HL-60 (cell line): ENCODE measurements at regions not wholly inside any gene's neighbourhood (a gene's known extent, or its start where the extent isn't known, plus 50 kb on each side); places are given as distances from the start of the nearest gene placed in this dataset.

Source experiments
- DNase-seq, 2 experiments: peaks; one replicate each; pipeline ENCODE4 v3.0.0-alpha.2; 2010 to 2020; ENCODE audit warnings: low read depth in 1 of 2, low spot score in 1 of 2
- H3K27ac ChIP-seq: fragments of 250-450 bp; sonication (Bioruptor Pico); replicated peaks from 2 replicates; pipeline ENCODE4 v1.5.1; 2020; ENCODE audit warnings: mild to moderate bottlenecking, moderate library complexity
- H3K27me3 ChIP-seq: fragments of 250-450 bp; sonication (Bioruptor Pico); 2 replicates; pipeline ENCODE4 v1.5.1; 2021; ENCODE audit warnings: mild to moderate bottlenecking, moderate library complexity; ENCODE audit not compliant: insufficient read depth, poor library complexity, severe bottlenecking
- H3K4me3 ChIP-seq: replicated peaks from 2 replicates; pipeline ENCODE4 v1.5.1; 2011; ENCODE audit warnings: mild to moderate bottlenecking, control low read depth, low read length; ENCODE audit not compliant: insufficient read depth
- GABPA ChIP-seq: IDR thresholded peaks from 2 replicates; pipeline ENCODE4 v1.6.1; 2012; ENCODE audit warnings: low read depth
- POLR2AphosphoS5 ChIP-seq: IDR thresholded peaks from 2 replicates; pipeline ENCODE4 v1.6.1; 2012; ENCODE audit warnings: low read depth
- SPI1 ChIP-seq: IDR thresholded peaks from 2 replicates; pipeline ENCODE4 v1.6.1; 2012; ENCODE audit warnings: low read depth, mild to moderate bottlenecking, borderline replicate concordance
- TF ChIP-seq, protein P1 (sequence below): IDR thresholded peaks from one replicate; pipeline ENCODE4 v1.5.1; 2011; ENCODE audit warnings: low read length, control low read depth, inconsistent platforms; ENCODE audit not compliant: insufficient read depth
- TF ChIP-seq, protein P2 (sequence below): IDR thresholded peaks from 2 replicates; pipeline ENCODE4 v1.6.1; 2012; ENCODE audit warnings: low read depth; ENCODE audit not compliant: insufficient replicate concordance

DNA sequence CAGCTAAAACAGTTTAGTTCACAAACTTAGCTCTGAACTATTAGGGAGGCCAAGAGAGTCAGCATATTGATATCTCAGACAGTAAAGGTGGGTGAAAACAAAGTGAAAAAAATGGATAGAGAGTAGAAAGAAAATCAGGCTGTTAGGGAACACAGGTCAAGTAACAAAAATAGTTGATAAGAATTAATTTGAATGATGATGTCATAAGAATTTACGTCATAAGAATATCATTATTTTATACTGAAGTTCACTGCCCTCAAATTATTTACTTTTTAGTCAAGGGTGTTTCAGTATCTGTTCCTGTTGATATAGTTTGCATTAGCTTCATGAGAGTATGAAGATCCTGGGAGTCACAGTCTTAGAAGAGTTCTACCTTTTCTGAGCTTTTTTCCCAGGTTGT, 1134.6 kb downstream of the SI start:
- Histone ChIP-seq H3K4me3 (no peak overlapping the region), H3K27me3 (no peaks in the 10 kb centered on the region), H3K27ac (no peak overlapping the region)
- no peak for DNase-seq
- TF ChIP-seq POLR2AphosphoS5 (no peak), GABPA (no peak), SPI1 (no peak)
- TF ChIP-seq, protein P1, sequence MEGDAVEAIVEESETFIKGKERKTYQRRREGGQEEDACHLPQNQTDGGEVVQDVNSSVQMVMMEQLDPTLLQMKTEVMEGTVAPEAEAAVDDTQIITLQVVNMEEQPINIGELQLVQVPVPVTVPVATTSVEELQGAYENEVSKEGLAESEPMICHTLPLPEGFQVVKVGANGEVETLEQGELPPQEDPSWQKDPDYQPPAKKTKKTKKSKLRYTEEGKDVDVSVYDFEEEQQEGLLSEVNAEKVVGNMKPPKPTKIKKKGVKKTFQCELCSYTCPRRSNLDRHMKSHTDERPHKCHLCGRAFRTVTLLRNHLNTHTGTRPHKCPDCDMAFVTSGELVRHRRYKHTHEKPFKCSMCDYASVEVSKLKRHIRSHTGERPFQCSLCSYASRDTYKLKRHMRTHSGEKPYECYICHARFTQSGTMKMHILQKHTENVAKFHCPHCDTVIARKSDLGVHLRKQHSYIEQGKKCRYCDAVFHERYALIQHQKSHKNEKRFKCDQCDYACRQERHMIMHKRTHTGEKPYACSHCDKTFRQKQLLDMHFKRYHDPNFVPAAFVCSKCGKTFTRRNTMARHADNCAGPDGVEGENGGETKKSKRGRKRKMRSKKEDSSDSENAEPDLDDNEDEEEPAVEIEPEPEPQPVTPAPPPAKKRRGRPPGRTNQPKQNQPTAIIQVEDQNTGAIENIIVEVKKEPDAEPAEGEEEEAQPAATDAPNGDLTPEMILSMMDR: no peak
- TF ChIP-seq, protein P2, sequence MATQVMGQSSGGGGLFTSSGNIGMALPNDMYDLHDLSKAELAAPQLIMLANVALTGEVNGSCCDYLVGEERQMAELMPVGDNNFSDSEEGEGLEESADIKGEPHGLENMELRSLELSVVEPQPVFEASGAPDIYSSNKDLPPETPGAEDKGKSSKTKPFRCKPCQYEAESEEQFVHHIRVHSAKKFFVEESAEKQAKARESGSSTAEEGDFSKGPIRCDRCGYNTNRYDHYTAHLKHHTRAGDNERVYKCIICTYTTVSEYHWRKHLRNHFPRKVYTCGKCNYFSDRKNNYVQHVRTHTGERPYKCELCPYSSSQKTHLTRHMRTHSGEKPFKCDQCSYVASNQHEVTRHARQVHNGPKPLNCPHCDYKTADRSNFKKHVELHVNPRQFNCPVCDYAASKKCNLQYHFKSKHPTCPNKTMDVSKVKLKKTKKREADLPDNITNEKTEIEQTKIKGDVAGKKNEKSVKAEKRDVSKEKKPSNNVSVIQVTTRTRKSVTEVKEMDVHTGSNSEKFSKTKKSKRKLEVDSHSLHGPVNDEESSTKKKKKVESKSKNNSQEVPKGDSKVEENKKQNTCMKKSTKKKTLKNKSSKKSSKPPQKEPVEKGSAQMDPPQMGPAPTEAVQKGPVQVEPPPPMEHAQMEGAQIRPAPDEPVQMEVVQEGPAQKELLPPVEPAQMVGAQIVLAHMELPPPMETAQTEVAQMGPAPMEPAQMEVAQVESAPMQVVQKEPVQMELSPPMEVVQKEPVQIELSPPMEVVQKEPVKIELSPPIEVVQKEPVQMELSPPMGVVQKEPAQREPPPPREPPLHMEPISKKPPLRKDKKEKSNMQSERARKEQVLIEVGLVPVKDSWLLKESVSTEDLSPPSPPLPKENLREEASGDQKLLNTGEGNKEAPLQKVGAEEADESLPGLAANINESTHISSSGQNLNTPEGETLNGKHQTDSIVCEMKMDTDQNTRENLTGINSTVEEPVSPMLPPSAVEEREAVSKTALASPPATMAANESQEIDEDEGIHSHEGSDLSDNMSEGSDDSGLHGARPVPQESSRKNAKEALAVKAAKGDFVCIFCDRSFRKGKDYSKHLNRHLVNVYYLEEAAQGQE: no peak

DNA sequence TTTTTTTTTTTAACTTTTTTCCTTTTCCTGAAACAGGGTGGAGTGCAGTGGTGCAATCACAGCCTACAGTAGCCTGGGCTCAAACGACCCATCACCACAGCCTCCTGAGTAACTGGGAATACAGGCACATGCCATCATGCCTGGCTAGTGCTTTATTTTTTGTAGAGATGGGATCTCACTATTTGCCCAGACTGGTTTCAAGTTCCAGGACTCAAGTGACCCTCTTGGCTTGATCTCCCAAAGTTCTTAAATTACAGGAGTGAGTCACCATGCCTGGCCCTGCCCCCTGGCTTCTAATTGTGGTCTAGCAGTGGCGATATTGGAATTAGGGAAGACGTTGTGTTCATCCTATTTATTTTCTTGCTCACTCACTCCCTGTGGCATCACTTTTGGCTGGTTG, 1138.4 kb downstream of the SI start:
- Histone ChIP-seq H3K27me3 (no peaks in the 10 kb centered on the region), H3K27ac (no peak overlapping the region), H3K4me3 (no peak overlapping the region)
- no peak for DNase-seq
- TF ChIP-seq, protein P2: no peak
- TF ChIP-seq GABPA: no peak

DNA sequence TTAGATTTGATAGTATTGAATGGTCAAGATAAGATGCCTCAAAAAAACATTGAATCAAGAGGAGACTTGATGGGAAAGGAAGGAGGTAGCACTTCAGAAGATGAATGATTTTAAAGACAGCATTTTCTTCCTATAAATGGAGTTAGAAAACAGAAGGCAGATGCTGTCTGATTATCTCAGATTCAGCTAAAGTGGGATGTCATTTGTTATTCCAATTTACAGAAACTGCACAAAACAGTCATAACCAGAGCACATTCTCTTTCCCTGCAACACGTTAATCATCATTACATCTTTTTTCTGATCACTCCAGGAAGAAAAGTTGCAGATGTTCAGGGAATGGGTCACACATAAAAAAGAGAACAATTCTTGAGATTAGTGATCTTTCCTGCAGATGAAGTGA, 1141.8 kb downstream of the SI start:
- no peaks in the 10 kb centered on the region for H3K27me3 ChIP-seq
- no peak overlapping the region for H3K27ac ChIP-seq
- DNase-seq: no peak
- TF ChIP-seq, protein P1: no peak
- TF ChIP-seq, protein P2: no peak
- no peak for TF ChIP-seq POLR2AphosphoS5
- no peak for TF ChIP-seq GABPA
- no peak for TF ChIP-seq SPI1
- H3K4me3 ChIP-seq: no peak overlapping the region

DNA sequence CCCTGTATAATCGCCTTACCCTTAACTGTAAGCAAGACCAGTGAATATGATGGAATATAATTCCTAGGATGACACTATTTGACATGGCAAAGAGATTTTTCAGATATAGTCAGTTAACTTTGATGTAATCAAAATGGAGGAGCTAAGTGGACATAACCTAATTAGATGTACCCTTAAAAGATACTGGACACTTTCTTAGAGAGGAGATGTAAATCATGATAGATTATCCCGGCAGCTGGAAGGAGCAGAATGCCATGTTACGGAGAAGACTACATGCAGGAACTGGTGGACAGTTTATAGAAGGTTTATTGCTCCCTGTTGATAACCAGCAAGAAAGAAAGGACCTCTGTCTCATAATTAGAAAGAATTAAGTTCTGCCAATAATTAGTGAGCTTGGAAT, 1142.9 kb downstream of the SI start:
- H3K27ac ChIP-seq: no peak overlapping the region
- no peak overlapping the region for H3K4me3 ChIP-seq
- DNase-seq: no peak

More for the DNA sequence above, 1142.9 kb downstream of the SI start:
- no peaks in the 10 kb centered on the region for H3K27me3 ChIP-seq
- TF ChIP-seq, protein P2: no peak
- no peak for TF ChIP-seq SPI1
- no peak for TF ChIP-seq POLR2AphosphoS5
- TF ChIP-seq, protein P1: no peak
- TF ChIP-seq GABPA: no peak
